ENCODE measurements at regions not wholly inside any gene's neighbourhood (a gene's known extent, or its start where the extent isn't known, plus 50 kb on each side); places are given as distances from the start of the nearest gene placed in this dataset.
A peak's percentile ranks its signal among the peaks of the same experiment; 100 is the strongest.

GRCh38 chr4:148998719-148999118, 556.5 kb upstream of the NR3C2 start:
- peak; percentile 10 for DNase-seq
- H3K36me3 Mint-ChIP-seq, result no peaks in the 10 kb centered on the region
- H3K27me3 Mint-ChIP-seq, result no peaks in the 10 kb centered on the region
- H3K4me3 Mint-ChIP-seq, result no peak overlapping the region
- POLR2A ChIA-PET, result no interaction called here
- no peaks in the 10 kb centered on the region for H3K4me1 Mint-ChIP-seq (ENCODE audit: low read depth)
- no peaks in the 10 kb centered on the region for H3K9me3 Mint-ChIP-seq
- intact Hi-C loops (cut with micrococcal nuclease), result no loop called here
- CTCF ChIA-PET, result no interaction called here
- no peak overlapping the region for H3K27ac Mint-ChIP-seq

GRCh38 chr4:148986951-148987350, 544.7 kb upstream of the NR3C2 start:
- Mint-ChIP-seq H3K36me3 (no peaks in the 10 kb centered on the region), H3K9me3 (peaks cover 3% of the 10 kb centered on the region), H3K27me3 (no peaks in the 10 kb centered on the region), H3K4me1 (ENCODE audit: low read depth) (no peaks in the 10 kb centered on the region), H3K27ac (no peak overlapping the region), H3K4me3 (no peak overlapping the region)
- ChIA-PET CTCF (interaction anchor here (1.5 kb wide), 1 partner anchor 41 kb away, joined by 4 read pairs; no protein-coding TSS in a partner anchor), POLR2A (no interaction called here)
- no peak for DNase-seq
- intact Hi-C loops (cut with micrococcal nuclease), result no loop called here

GRCh38 chr4:148984951-148985350, 542.7 kb upstream of the NR3C2 start:
- no peak for DNase-seq
- POLR2A ChIA-PET, result no interaction called here
- Mint-ChIP-seq H3K4me1 (ENCODE audit: low read depth) (no peaks in the 10 kb centered on the region), H3K27ac (no peak overlapping the region), H3K4me3 (no peak overlapping the region), H3K36me3 (no peaks in the 10 kb centered on the region), H3K9me3 (peaks cover 3% of the 10 kb centered on the region), H3K27me3 (no peaks in the 10 kb centered on the region)
- CTCF ChIA-PET, result no interaction called here
- intact Hi-C loops (cut with micrococcal nuclease), result no loop called here

- H3K4me3 Mint-ChIP-seq, result no peak overlapping the region
- POLR2A ChIA-PET, result no interaction called here
- no peaks in the 10 kb centered on the region for H3K36me3 Mint-ChIP-seq
- intact Hi-C loops (cut with micrococcal nuclease), result no loop called here
- CTCF ChIA-PET, result no interaction called here
- DNase-seq, result no peak
- no peaks in the 10 kb centered on the region for H3K27me3 Mint-ChIP-seq
- H3K4me1 Mint-ChIP-seq (ENCODE audit: low read depth), result no peaks in the 10 kb centered on the region
- H3K27ac Mint-ChIP-seq, result no peak overlapping the region
- H3K9me3 Mint-ChIP-seq, result peaks cover 3% of the 10 kb centered on the region
Observed at GRCh38 chr4:148982200-148982599, 540.0 kb upstream of the NR3C2 start.

- intact Hi-C loops (cut with micrococcal nuclease), result no loop called here
- Mint-ChIP-seq H3K36me3 (no peaks in the 10 kb centered on the region), H3K9me3 (peaks cover 3% of the 10 kb centered on the region), H3K27me3 (no peaks in the 10 kb centered on the region), H3K4me3 (no peak overlapping the region), H3K27ac (no peak overlapping the region), H3K4me1 (ENCODE audit: low read depth) (no peaks in the 10 kb centered on the region)
- no peak for DNase-seq
- ChIA-PET CTCF (no interaction called here), POLR2A (no interaction called here)
Observed at GRCh38 chr4:148980782-148981480, 538.7 kb upstream of the NR3C2 start.

GRCh38 chr4:148978301-148978700, 536.1 kb upstream of the NR3C2 start:
- DNase-seq, result no peak
- Mint-ChIP-seq H3K27me3 (no peaks in the 10 kb centered on the region), H3K4me3 (no peak overlapping the region), H3K36me3 (no peaks in the 10 kb centered on the region), H3K4me1 (ENCODE audit: low read depth) (no peaks in the 10 kb centered on the region), H3K9me3 (no peaks in the 10 kb centered on the region), H3K27ac (no peak overlapping the region)
- ChIA-PET POLR2A (no interaction called here), CTCF (no interaction called here)
- intact Hi-C loops (cut with micrococcal nuclease), result no loop called here

GRCh38 chr4:148975464-148975863, 533.2 kb upstream of the NR3C2 start:
- H3K27me3 Mint-ChIP-seq, result no peaks in the 10 kb centered on the region
- H3K4me1 Mint-ChIP-seq (ENCODE audit: low read depth), result no peaks in the 10 kb centered on the region
- no peaks in the 10 kb centered on the region for H3K36me3 Mint-ChIP-seq
- no peaks in the 10 kb centered on the region for H3K9me3 Mint-ChIP-seq
- intact Hi-C loops (cut with micrococcal nuclease), result no loop called here
- ChIA-PET POLR2A (no interaction called here), CTCF (no interaction called here)
- DNase-seq, result no peak
- no peak overlapping the region for H3K27ac Mint-ChIP-seq
- H3K4me3 Mint-ChIP-seq, result no peak overlapping the region

- Mint-ChIP-seq H3K9me3 (peaks cover 3% of the 10 kb centered on the region), H3K36me3 (no peaks in the 10 kb centered on the region), H3K4me3 (no peak overlapping the region), H3K27ac (no peak overlapping the region), H3K4me1 (ENCODE audit: low read depth) (no peaks in the 10 kb centered on the region), H3K27me3 (no peaks in the 10 kb centered on the region)
- ChIA-PET CTCF (no interaction called here), POLR2A (no interaction called here)
- DNase-seq, result no peak
- intact Hi-C loops (cut with micrococcal nuclease), result no loop called here
Observed at GRCh38 chr4:148965080-148965479, 522.9 kb upstream of the NR3C2 start.

GRCh38 chr4:148964456-148964855, 522.2 kb upstream of the NR3C2 start:
- no peaks in the 10 kb centered on the region for H3K4me1 Mint-ChIP-seq (ENCODE audit: low read depth)
- intact Hi-C loops (cut with micrococcal nuclease), result no loop called here
- peaks cover 3% of the 10 kb centered on the region for H3K9me3 Mint-ChIP-seq
- no peak overlapping the region for H3K4me3 Mint-ChIP-seq
- H3K27ac Mint-ChIP-seq, result no peak overlapping the region
- H3K36me3 Mint-ChIP-seq, result no peaks in the 10 kb centered on the region
- ChIA-PET POLR2A (no interaction called here), CTCF (no interaction called here)
- DNase-seq, result no peak
- no peaks in the 10 kb centered on the region for H3K27me3 Mint-ChIP-seq

- ChIA-PET POLR2A (no interaction called here), CTCF (no interaction called here)
- Mint-ChIP-seq H3K27me3 (no peaks in the 10 kb centered on the region), H3K27ac (no peak overlapping the region), H3K36me3 (no peaks in the 10 kb centered on the region), H3K4me3 (no peak overlapping the region), H3K4me1 (ENCODE audit: low read depth) (no peaks in the 10 kb centered on the region), H3K9me3 (peaks cover 3% of the 10 kb centered on the region)
- intact Hi-C loops (cut with micrococcal nuclease), result no loop called here
- DNase-seq, result no peak
Observed at GRCh38 chr4:148962539-148963290, 520.5 kb upstream of the NR3C2 start.

- POLR2A ChIA-PET, result no interaction called here
- Mint-ChIP-seq H3K36me3 (no peaks in the 10 kb centered on the region), H3K4me1 (ENCODE audit: low read depth) (no peaks in the 10 kb centered on the region), H3K4me3 (no peak overlapping the region), H3K27ac (no peak overlapping the region), H3K9me3 (peaks cover 3% of the 10 kb centered on the region), H3K27me3 (no peaks in the 10 kb centered on the region)
- DNase-seq, result no peak
- intact Hi-C loops (cut with micrococcal nuclease), result no loop called here
- CTCF ChIA-PET, result no interaction called here
Observed at GRCh38 chr4:148961526-148961925, 519.3 kb upstream of the NR3C2 start.

GRCh38 chr4:148958317-148958716, 516.1 kb upstream of the NR3C2 start:
- CTCF ChIA-PET, result no interaction called here
- intact Hi-C loops (cut with micrococcal nuclease), result no loop called here

More at GRCh38 chr4:148958317-148958716, 516.1 kb upstream of the NR3C2 start:
- Mint-ChIP-seq H3K9me3 (peaks cover 3% of the 10 kb centered on the region), H3K27me3 (no peaks in the 10 kb centered on the region), H3K4me1 (ENCODE audit: low read depth) (no peaks in the 10 kb centered on the region), H3K36me3 (no peaks in the 10 kb centered on the region), H3K4me3 (no peak overlapping the region), H3K27ac (no peak overlapping the region)
- no peak for DNase-seq
- POLR2A ChIA-PET, result no interaction called here

Measured in activated CD4-positive, alpha-beta memory T cell treated with anti-CD3 and anti-CD28 coated beads for 36 hours (primary cell).